Right lobe of liver (tissue), 6 donors: ENCODE measurements at regions not wholly inside any gene's neighbourhood (a gene's known extent, or its start where the extent isn't known, plus 50 kb on each side); places are given as distances from the start of the nearest gene placed in this dataset.
A peak's percentile ranks its signal among the peaks of the same experiment; 100 is the strongest.

Experiments used
- ATAC-seq, 4 donors: fragments of 200-7000 bp; cut with Tn5 transposase; one replicate each; pipeline ENCODE4 v1.9.1; 2020; ENCODE audit warnings: mild to moderate bottlenecking in 4 of 4, moderate library complexity in 4 of 4
- DNase-seq, 3 donors: peaks; one replicate each; pipeline ENCODE4 v3.0.0-alpha.2; 2020
- H3K27ac ChIP-seq, 3 donors: fragments of 200-600 bp; one replicate each; pipeline ENCODE4 v1.8.0; 2022
- H3K27me3 ChIP-seq, 2 donors: fragments of 200-600 bp; one replicate each; pipeline ENCODE4 v1.8.0; 2022
- H3K36me3 ChIP-seq, 4 donors: fragments of 200-600 bp; sonication (generic) in 1 of 4; one replicate each; pipeline versions ENCODE4 v1.5.1 to v1.8.0; 2017 to 2022; ENCODE audit warnings: control low read depth in 1 of 4
- H3K4me1 ChIP-seq, 4 donors: fragments of 200-600 bp; sonication (generic) in 1 of 4; one replicate each; pipeline versions ENCODE4 v1.5.1 to v1.8.0; 2017 to 2022; ENCODE audit warnings: control low read depth in 1 of 4
- H3K4me3 ChIP-seq, 3 donors: fragments of 200-600 bp; one replicate each; pipeline ENCODE4 v1.8.0; 2022
- H3K9me3 ChIP-seq, 4 donors: fragments of 200-600 bp; sonication (generic) in 1 of 4; one replicate each; pipeline versions ENCODE4 v1.5.1 to v1.8.0; 2017 to 2022; ENCODE audit warnings: control low read depth in 1 of 4
- POLR2A ChIP-seq: fragments of 450-650 bp; IDR thresholded peaks from one replicate; pipeline ENCODE4 v1.6.1; 2017; ENCODE audit warnings: antibody characterized with exemption, mild to moderate bottlenecking
- WGBS: methylation state at CpG from one replicate; pipeline ENCODE4 v1.1.6; 2018; ENCODE audit warnings: low coverage, low lambda C conversion rate; ENCODE audit not compliant: insufficient coverage; ENCODE audit errors: missing lambda C conversion rate; 5-methylcytosine and 5-hydroxymethylcytosine counted together
- intact Hi-C, 2 donors: fragments of 100-400 bp; cut with DNase I; formaldehyde crosslinking; loops; one replicate each; pipeline versions ENCODE4 v1.11.2 to v1.14.1; 2022
- TF ChIP-seq, protein P1 (sequence below), 4 donors: fragments of 200-600 bp in 3 of 4; fragments of 450-650 bp in 1 of 4; IDR thresholded peaks; one replicate each; pipeline versions ENCODE4 v1.5.1 to v1.8.0; 2016 to 2022; ENCODE audit warnings: antibody characterized with exemption in 4 of 4, mild to moderate bottlenecking in 2 of 4
- donor health status: DM: no; HTN: yes; CAD: no.
- donor health status: DM: no; HTN: no; CAD: no.
- donor health status: DM: no; HTN: no; CAD: no.
- donor health status: DM: no; HTN: yes; CAD: no.
- donor health status: DM: no; HTN: yes; CAD: no.

DNA sequence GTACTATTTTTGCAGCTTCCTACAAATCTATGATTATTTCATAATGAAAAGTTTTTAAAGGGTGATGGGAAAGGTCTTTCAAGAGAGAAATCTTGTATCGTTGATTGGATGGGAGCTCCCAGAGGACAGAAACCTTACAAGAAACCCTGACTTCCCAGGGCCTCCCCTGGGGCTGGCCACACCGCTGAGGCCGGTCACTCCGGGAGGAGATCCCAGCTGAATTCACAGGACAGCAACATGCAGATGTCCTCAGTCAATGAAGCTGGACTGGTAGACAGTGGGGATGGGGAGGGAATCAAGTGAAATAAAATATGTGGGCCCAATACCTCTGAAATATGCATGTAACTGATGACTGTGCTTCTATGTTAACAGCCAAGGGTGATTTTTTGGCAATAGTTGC lies 135.6 kb downstream of the TFCP2L1 start:
- intact Hi-C loops: no loop called here
- Histone ChIP-seq H3K27ac (no peak overlapping the region), H3K9me3 (no peaks in the 10 kb centered on the region), H3K4me3 (no peak overlapping the region), H3K36me3 (no peaks in the 10 kb centered on the region), H3K4me1 (no peaks in the 10 kb centered on the region), H3K27me3 (no peaks in the 10 kb centered on the region)
- no peak for DNase-seq
- TF ChIP-seq POLR2A: no peak
- ATAC-seq: no peak
- WGBS: 83% methylated on average over 2 of the region's 4 CpGs

- Histone ChIP-seq H3K4me3 (no peak overlapping the region), H3K9me3 (no peaks in the 10 kb centered on the region), H3K27me3 (no peaks in the 10 kb centered on the region), H3K4me1 (no peaks in the 10 kb centered on the region), H3K27ac (no peak overlapping the region), H3K36me3 (no peaks in the 10 kb centered on the region)
- peak in 1 of 4 donors; percentile 19 for ATAC-seq
- 51% methylated on average over 4 of the region's 7 CpGs for WGBS
- intact Hi-C loops: no loop called here
- no peak for DNase-seq
- TF ChIP-seq, protein P1, sequence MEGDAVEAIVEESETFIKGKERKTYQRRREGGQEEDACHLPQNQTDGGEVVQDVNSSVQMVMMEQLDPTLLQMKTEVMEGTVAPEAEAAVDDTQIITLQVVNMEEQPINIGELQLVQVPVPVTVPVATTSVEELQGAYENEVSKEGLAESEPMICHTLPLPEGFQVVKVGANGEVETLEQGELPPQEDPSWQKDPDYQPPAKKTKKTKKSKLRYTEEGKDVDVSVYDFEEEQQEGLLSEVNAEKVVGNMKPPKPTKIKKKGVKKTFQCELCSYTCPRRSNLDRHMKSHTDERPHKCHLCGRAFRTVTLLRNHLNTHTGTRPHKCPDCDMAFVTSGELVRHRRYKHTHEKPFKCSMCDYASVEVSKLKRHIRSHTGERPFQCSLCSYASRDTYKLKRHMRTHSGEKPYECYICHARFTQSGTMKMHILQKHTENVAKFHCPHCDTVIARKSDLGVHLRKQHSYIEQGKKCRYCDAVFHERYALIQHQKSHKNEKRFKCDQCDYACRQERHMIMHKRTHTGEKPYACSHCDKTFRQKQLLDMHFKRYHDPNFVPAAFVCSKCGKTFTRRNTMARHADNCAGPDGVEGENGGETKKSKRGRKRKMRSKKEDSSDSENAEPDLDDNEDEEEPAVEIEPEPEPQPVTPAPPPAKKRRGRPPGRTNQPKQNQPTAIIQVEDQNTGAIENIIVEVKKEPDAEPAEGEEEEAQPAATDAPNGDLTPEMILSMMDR (IDR thresholded peaks at IDR 0.05): no peak
- TF ChIP-seq POLR2A: no peak
Observed at GRCh38 chr2:121150126-121150525, 134.9 kb downstream of the TFCP2L1 start.

GRCh38 chr2:121150713-121151112 lies 134.3 kb downstream of the TFCP2L1 start:
- DNase-seq (no peak), ATAC-seq (no peak)
- WGBS: 62% methylated on average over 3 of the region's 4 CpGs
- intact Hi-C loops: no loop called here
- Histone ChIP-seq H3K9me3 (no peaks in the 10 kb centered on the region), H3K27ac (no peak overlapping the region), H3K4me3 (no peak overlapping the region), H3K4me1 (no peaks in the 10 kb centered on the region), H3K27me3 (no peaks in the 10 kb centered on the region), H3K36me3 (no peaks in the 10 kb centered on the region)
- no peak for TF ChIP-seq POLR2A
- TF ChIP-seq, protein P1 (IDR thresholded peaks at IDR 0.05): no peak

DNA sequence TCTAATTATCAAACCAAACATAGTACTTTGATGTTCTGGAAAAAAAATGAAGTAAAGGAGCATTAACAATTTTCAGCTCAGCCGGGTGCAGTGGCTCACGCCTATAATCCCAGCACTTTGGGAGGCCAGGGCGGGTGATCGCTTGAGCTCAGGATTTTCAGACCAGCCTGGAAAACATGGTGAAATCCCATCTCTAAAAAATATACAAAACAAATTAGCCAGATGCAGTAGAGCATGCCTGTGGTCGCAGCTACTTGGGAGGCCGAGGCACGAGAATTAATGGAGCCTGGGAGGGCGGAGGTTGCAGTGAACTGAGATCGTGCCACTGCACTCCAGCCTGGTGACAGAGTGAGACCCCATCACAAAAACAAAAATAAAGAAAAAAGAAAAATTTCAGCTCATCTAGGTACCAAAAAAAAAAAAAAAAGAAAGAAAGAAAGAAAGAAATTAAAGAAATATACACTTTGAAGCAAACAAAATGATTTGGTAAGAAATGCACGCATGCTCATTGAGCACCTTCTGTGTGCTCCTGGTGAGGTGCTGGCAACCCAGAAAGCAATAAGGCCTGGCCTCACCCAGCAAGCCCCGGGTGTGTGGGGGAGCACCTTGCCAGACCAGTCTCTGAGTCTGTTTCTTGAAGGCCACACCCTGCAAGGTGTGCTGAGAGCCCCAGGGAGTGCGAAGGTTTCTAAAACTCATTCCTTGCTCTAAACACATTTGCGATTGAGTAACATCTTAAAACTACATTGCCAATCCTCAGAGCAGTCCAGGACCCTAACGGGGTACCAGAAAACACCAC lies 133.5 kb downstream of the TFCP2L1 start:
- ATAC-seq: no peak
- WGBS: 77% methylated on average over 12 of the region's 14 CpGs

DNA sequence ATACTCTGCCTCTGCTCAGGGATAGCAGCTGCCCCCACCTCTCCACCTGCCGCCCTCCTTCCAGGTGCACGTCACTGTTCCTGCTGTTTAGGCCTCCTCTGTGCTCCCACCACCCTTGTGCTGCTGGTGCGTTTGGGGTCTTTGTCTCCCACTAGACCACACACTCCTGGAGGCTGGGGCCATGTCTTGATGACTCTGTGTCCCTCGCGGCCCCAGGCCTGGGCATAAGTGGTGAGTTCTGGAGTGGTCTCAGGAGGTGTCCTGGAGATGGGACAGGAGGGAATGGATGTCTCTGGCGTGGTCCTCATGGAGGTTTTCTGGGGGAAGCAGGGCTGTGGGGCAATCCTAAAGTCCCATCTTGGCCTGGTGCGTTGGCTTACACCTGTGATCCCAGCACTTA lies 132.1 kb downstream of the TFCP2L1 start:
- H3K9me3 ChIP-seq: no peaks in the 10 kb centered on the region
- H3K4me3 ChIP-seq: no peak overlapping the region
- TF ChIP-seq, protein P1 (IDR thresholded peaks at IDR 0.05): no peak
- no peak for TF ChIP-seq POLR2A
- WGBS: 90% methylated on average over 2 of the region's 7 CpGs
- no peak for ATAC-seq
- intact Hi-C loops: no loop called here
- no peaks in the 10 kb centered on the region for H3K36me3 ChIP-seq
- no peak overlapping the region for H3K27ac ChIP-seq
- H3K4me1 ChIP-seq: no peaks in the 10 kb centered on the region
- DNase-seq: no peak
- no peaks in the 10 kb centered on the region for H3K27me3 ChIP-seq

More for the DNA sequence above, 133.5 kb downstream of the TFCP2L1 start:
- Histone ChIP-seq H3K9me3 (no peaks in the 10 kb centered on the region), H3K27me3 (no peaks in the 10 kb centered on the region), H3K36me3 (no peaks in the 10 kb centered on the region), H3K4me1 (no peaks in the 10 kb centered on the region), H3K27ac (no peak overlapping the region), H3K4me3 (no peak overlapping the region)
- no peak for TF ChIP-seq POLR2A
- TF ChIP-seq, protein P1 (IDR thresholded peaks at IDR 0.05): no peak
- no peak for DNase-seq
- intact Hi-C loops: no loop called here
